Mucosa of descending colon (tissue), 3 donors: ENCODE measurements at regions not wholly inside any gene's neighbourhood (a gene's known extent, or its start where the extent isn't known, plus 50 kb on each side); places are given as distances from the start of the nearest gene placed in this dataset.

ENCODE experiments used
- ATAC-seq: fragments of 200-7000 bp; cut with Tn5 transposase; one replicate; pipeline ENCODE4 v1.9.1; 2020; ENCODE audit warnings: mild to moderate bottlenecking, moderate library complexity
- DNase-seq, 3 donors: peaks; one replicate each; pipeline ENCODE4 v3.0.0-alpha.2; 2020
- H3K36me3 ChIP-seq: fragments of 200-600 bp; one replicate; pipeline ENCODE4 v1.8.0; 2021; ENCODE audit warnings: low read depth, mild to moderate bottlenecking
- H3K4me1 ChIP-seq: fragments of 200-600 bp; one replicate; pipeline ENCODE4 v1.8.0; 2021; ENCODE audit warnings: low read depth, mild to moderate bottlenecking
- H3K4me3 ChIP-seq: fragments of 200-600 bp; one replicate; pipeline ENCODE4 v1.8.0; 2021; ENCODE audit warnings: mild to moderate bottlenecking
- H3K9me3 ChIP-seq: fragments of 200-600 bp; one replicate; pipeline ENCODE4 v1.8.0; 2021; ENCODE audit warnings: mild to moderate bottlenecking
- CTCF ChIP-seq: fragments of 200-600 bp; IDR thresholded peaks from one replicate; pipeline ENCODE4 v1.8.0; 2022; ENCODE audit warnings: antibody characterized with exemption, mild to moderate bottlenecking
- intact Hi-C, 2 donors: fragments of 100-400 bp; cut with DNase I in 1 of 2; cut with micrococcal nuclease in 1 of 2; formaldehyde crosslinking; loops; one replicate each; pipeline versions ENCODE4 v1.11.0 to v1.11.1; 2022; cut with DNase I, micrococcal nuclease
- donor health status: DM: no; HTN: no; CAD: no; lungs with moderate emphysema.
- donor health status: DM: no; HTN: no; CAD: no.
- donor health status: DM: no; HTN: yes; CAD: no.

- no peak for TF ChIP-seq CTCF
- no peaks in the 10 kb centered on the region for H3K4me1 ChIP-seq
- DNase-seq = no peak
- intact Hi-C loops = no loop called here
- no peak overlapping the region for H3K4me3 ChIP-seq
- H3K9me3 ChIP-seq = peaks cover 6% of the 10 kb centered on the region
- ATAC-seq = no peak
- no peaks in the 10 kb centered on the region for H3K36me3 ChIP-seq
Observed at GRCh38 chr5:166369807-166370206, 1921.6 kb upstream of the WWC1 start.

- no peak for ATAC-seq
- TF ChIP-seq CTCF = no peak
Observed at GRCh38 chr5:166370928-166371690, 1920.3 kb upstream of the WWC1 start.

GRCh38 chr5:166373817-166374216 is 1917.6 kb upstream of the WWC1 start:
- no peaks in the 10 kb centered on the region for H3K36me3 ChIP-seq
- intact Hi-C loops = no loop called here
- H3K4me1 ChIP-seq = no peaks in the 10 kb centered on the region
- DNase-seq (no peak), ATAC-seq (no peak)
- no peak for TF ChIP-seq CTCF
- H3K4me3 ChIP-seq = no peak overlapping the region
- H3K9me3 ChIP-seq = peaks cover 20% of the 10 kb centered on the region

More at GRCh38 chr5:166370928-166371690, 1920.3 kb upstream of the WWC1 start:
- H3K4me1 ChIP-seq = no peaks in the 10 kb centered on the region
- H3K4me3 ChIP-seq = no peak overlapping the region
- intact Hi-C loops = no loop called here
- H3K9me3 ChIP-seq = peaks cover 6% of the 10 kb centered on the region
- H3K36me3 ChIP-seq = no peaks in the 10 kb centered on the region
- no peak for DNase-seq

- no peak for ATAC-seq
- intact Hi-C loops = no loop called here
- TF ChIP-seq CTCF = no peak
- no peaks in the 10 kb centered on the region for H3K4me1 ChIP-seq
- DNase-seq = no peak
- H3K9me3 ChIP-seq = peaks cover 34% of the 10 kb centered on the region
- no peaks in the 10 kb centered on the region for H3K36me3 ChIP-seq
- no peak overlapping the region for H3K4me3 ChIP-seq
Observed at GRCh38 chr5:166377756-166378155, 1913.7 kb upstream of the WWC1 start.

GRCh38 chr5:166379517-166379916 is 1911.9 kb upstream of the WWC1 start:
- intact Hi-C loops = no loop called here
- Histone ChIP-seq H3K4me3 (no peak overlapping the region), H3K4me1 (no peaks in the 10 kb centered on the region), H3K36me3 (no peaks in the 10 kb centered on the region), H3K9me3 (peaks cover 28% of the 10 kb centered on the region)
- no peak for TF ChIP-seq CTCF
- DNase-seq (no peak), ATAC-seq (no peak)
